ENCODE measurements at regions not wholly inside any gene's neighbourhood (a gene's known extent, or its start where the extent isn't known, plus 50 kb on each side); places are given as distances from the start of the nearest gene placed in this dataset.

DNA sequence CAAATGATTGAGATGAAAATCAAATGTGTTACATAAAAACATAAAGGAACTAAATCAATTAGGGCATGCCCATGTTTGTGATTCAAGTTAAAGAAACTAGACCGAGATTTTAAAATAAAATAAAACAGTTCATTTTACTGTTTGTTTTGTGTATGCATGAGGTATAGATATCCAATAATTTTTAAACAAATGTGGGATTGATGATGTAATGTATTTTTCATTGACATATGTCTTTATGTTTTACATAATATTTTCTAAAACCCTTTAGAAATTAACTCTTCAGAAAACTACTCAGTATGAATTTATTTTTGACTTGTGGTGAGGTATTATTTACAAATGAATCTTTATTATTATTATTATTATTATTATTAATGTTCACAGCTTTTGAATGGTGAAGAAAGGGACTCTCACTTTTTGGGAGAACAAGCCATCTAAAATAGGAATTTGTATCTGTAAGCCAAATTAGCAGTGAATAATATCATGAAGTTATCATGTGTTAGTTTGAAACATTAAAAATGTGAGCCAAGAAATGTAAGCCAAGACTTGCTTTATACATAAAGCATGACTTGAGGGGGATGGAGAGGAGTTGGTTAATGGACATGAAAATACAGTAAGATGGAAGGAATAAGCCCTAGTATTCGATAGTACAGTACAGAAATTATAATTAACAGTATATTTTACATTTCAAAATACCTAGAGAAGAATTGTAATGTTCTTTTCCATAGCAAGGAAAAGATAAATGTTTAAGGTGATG is 355.0 kb downstream of the CDH10 start:
- Histone ChIP-seq H3K4me1 (ENCODE audit: insufficient read depth, poor library complexity, severe bottlenecking) (no peaks in the 10 kb centered on the region), H3K27ac (ENCODE audit: poor library complexity, severe bottlenecking) (no peak overlapping the region), H3K36me3 (ENCODE audit: low read depth) (no peaks in the 10 kb centered on the region), H3K4me3 (ENCODE audit: severe bottlenecking) (no peak overlapping the region), H3K27me3 (ENCODE audit: insufficient read depth, poor library complexity, severe bottlenecking) (no peaks in the 10 kb centered on the region), H3K9me3 (ENCODE audit: severe bottlenecking) (no peaks in the 10 kb centered on the region)
- TF ChIP-seq, protein P1, sequence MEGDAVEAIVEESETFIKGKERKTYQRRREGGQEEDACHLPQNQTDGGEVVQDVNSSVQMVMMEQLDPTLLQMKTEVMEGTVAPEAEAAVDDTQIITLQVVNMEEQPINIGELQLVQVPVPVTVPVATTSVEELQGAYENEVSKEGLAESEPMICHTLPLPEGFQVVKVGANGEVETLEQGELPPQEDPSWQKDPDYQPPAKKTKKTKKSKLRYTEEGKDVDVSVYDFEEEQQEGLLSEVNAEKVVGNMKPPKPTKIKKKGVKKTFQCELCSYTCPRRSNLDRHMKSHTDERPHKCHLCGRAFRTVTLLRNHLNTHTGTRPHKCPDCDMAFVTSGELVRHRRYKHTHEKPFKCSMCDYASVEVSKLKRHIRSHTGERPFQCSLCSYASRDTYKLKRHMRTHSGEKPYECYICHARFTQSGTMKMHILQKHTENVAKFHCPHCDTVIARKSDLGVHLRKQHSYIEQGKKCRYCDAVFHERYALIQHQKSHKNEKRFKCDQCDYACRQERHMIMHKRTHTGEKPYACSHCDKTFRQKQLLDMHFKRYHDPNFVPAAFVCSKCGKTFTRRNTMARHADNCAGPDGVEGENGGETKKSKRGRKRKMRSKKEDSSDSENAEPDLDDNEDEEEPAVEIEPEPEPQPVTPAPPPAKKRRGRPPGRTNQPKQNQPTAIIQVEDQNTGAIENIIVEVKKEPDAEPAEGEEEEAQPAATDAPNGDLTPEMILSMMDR (IDR thresholded peaks at IDR 0.05; ENCODE audit: poor library complexity, severe bottlenecking), result no peak
- DNase-seq (ENCODE audit: low spot score) (no peak), ATAC-seq (ENCODE audit: low read depth) (no peak)

DNA sequence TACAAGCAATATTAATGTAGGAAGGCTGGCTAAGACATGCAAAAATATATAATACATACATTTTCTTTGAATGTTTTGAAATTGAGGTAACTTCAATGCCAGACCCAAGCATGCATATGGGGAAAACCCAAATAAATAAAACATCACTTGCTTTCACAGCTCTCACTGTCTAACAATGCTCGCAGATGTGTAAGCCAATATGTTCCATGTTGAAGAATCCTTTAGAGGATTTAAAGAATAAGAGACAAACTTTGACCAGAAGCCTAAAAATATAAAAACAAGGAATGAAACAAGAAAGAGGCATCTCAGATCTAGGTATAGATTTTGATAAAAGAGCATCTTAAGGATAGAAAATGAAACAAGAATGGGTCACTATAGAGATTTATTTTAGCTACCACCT is 354.2 kb downstream of the CDH10 start:
- DNase-seq (ENCODE audit: low spot score) (no peak), ATAC-seq (ENCODE audit: low read depth) (no peak)
- no peaks in the 10 kb centered on the region for H3K36me3 ChIP-seq (ENCODE audit: low read depth)
- H3K9me3 ChIP-seq (ENCODE audit: severe bottlenecking), result no peaks in the 10 kb centered on the region
- TF ChIP-seq, protein P1 (IDR thresholded peaks at IDR 0.05; ENCODE audit: poor library complexity, severe bottlenecking), result no peak
- H3K27ac ChIP-seq (ENCODE audit: poor library complexity, severe bottlenecking), result no peak overlapping the region
- no peaks in the 10 kb centered on the region for H3K27me3 ChIP-seq (ENCODE audit: insufficient read depth, poor library complexity, severe bottlenecking)
- no peaks in the 10 kb centered on the region for H3K4me1 ChIP-seq (ENCODE audit: insufficient read depth, poor library complexity, severe bottlenecking)
- H3K4me3 ChIP-seq (ENCODE audit: severe bottlenecking), result no peak overlapping the region

DNA sequence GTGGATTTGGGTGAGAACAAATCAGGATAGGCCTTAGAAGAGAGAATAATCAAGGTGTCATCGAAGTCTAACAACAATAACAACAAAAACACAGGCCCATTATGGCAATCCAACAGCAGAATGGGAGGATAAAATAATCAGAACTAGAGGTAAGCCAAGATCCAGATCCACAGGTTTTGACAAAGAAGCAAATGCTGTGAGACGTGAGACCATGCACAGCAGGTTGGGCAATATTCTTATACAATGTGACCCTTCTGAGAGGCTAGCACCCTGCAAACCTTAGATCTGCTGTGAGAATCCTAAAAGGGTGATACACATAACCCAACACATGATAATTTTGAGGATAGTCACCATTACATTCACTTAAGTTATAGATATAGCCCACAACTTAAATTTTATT is 352.9 kb downstream of the CDH10 start:
- no peaks in the 10 kb centered on the region for H3K4me1 ChIP-seq (ENCODE audit: insufficient read depth, poor library complexity, severe bottlenecking)
- TF ChIP-seq, protein P1 (IDR thresholded peaks at IDR 0.05; ENCODE audit: poor library complexity, severe bottlenecking), result no peak

GRCh38 chr5:24294333-24294732 is 350.4 kb downstream of the CDH10 start:
- no peak for DNase-seq (ENCODE audit: low spot score)
- no peak overlapping the region for H3K27ac ChIP-seq (ENCODE audit: poor library complexity, severe bottlenecking)
- H3K36me3 ChIP-seq (ENCODE audit: low read depth), result no peaks in the 10 kb centered on the region
- TF ChIP-seq, protein P1 (IDR thresholded peaks at IDR 0.05; ENCODE audit: poor library complexity, severe bottlenecking), result no peak
- H3K4me1 ChIP-seq (ENCODE audit: insufficient read depth, poor library complexity, severe bottlenecking), result no peaks in the 10 kb centered on the region
- ATAC-seq (ENCODE audit: low read depth), result no peak
- H3K27me3 ChIP-seq (ENCODE audit: insufficient read depth, poor library complexity, severe bottlenecking), result no peaks in the 10 kb centered on the region
- no peak overlapping the region for H3K4me3 ChIP-seq (ENCODE audit: severe bottlenecking)
- no peaks in the 10 kb centered on the region for H3K9me3 ChIP-seq (ENCODE audit: severe bottlenecking)

More for the DNA sequence above, 352.9 kb downstream of the CDH10 start:
- Histone ChIP-seq H3K36me3 (ENCODE audit: low read depth) (no peaks in the 10 kb centered on the region), H3K9me3 (ENCODE audit: severe bottlenecking) (no peaks in the 10 kb centered on the region), H3K27me3 (ENCODE audit: insufficient read depth, poor library complexity, severe bottlenecking) (no peaks in the 10 kb centered on the region), H3K27ac (ENCODE audit: poor library complexity, severe bottlenecking) (no peak overlapping the region), H3K4me3 (ENCODE audit: severe bottlenecking) (no peak overlapping the region)
- ATAC-seq (ENCODE audit: low read depth) (no peak), DNase-seq (ENCODE audit: low spot score) (no peak)

GRCh38 chr5:24314106-24314505 is 330.7 kb downstream of the CDH10 start:
- Histone ChIP-seq H3K27ac (ENCODE audit: poor library complexity, severe bottlenecking) (no peak overlapping the region), H3K36me3 (ENCODE audit: low read depth) (no peaks in the 10 kb centered on the region), H3K4me1 (ENCODE audit: insufficient read depth, poor library complexity, severe bottlenecking) (no peaks in the 10 kb centered on the region), H3K4me3 (ENCODE audit: severe bottlenecking) (no peak overlapping the region), H3K9me3 (ENCODE audit: severe bottlenecking) (peaks cover 5% of the 10 kb centered on the region), H3K27me3 (ENCODE audit: insufficient read depth, poor library complexity, severe bottlenecking) (no peaks in the 10 kb centered on the region)
- DNase-seq (ENCODE audit: low spot score), result no peak
- ATAC-seq (ENCODE audit: low read depth), result no peak
- TF ChIP-seq, protein P1 (IDR thresholded peaks at IDR 0.05; ENCODE audit: poor library complexity, severe bottlenecking), result no peak

Measured in RWPE2 (cell line).